GM12878 (cell line): ENCODE measurements at regions not wholly inside any gene's neighbourhood (a gene's known extent, or its start where the extent isn't known, plus 50 kb on each side); places are given as distances from the start of the nearest gene placed in this dataset.

Experiments
- ATAC-seq: fragments of 200-7000 bp; cut with Tn5 transposase; 3 replicates; pipeline ENCODE4 v1.9.1; 2020; ENCODE audit warnings: mild to moderate bottlenecking, moderate library complexity
- BruUV-seq: library from RNA; stranded (reverse); fragments of 400-500 nt; replicated peaks from 2 replicates; lab custom pipeline; 2021; lab: Mats Ljungman, UMichigan
- CTCF ChIA-PET: fragments of 300-600 bp; sonication (Branson Sonifier 250); formaldehyde crosslinking; extraction: SDS; loops from one replicate; lab custom pipeline; 2021; ENCODE audit warnings: inconsistent platforms; lab: Yijun Ruan, JAX
- POLR2A ChIA-PET: fragments of 350-600 bp; formaldehyde crosslinking; extraction: SDS; loops from one replicate; lab custom pipeline; 2021; ENCODE audit warnings: inconsistent platforms; lab: Charles Lee
- RAD21 ChIA-PET: fragments of 300-600 bp; sonication (Branson Sonifier 250); formaldehyde crosslinking; loops from one replicate; lab custom pipeline; 2023; ENCODE audit warnings: antibody characterized with exemption; ENCODE audit not compliant: unreplicated experiment; lab: Charles Lee
- SMC1A ChIA-PET: fragments of 300-600 bp; sonication (Branson Sonifier 250); formaldehyde crosslinking; loops from one replicate; lab custom pipeline; 2023; ENCODE audit not compliant: unreplicated experiment, uncharacterized antibody; lab: Charles Lee
- DNase-seq: peaks from one replicate; pipeline ENCODE4 v3.0.0-alpha.2; 2011; ENCODE audit warnings: low read depth, low spot score
- FAIRE-seq: peaks from 3 replicates; lab custom pipeline; 2011; peaks lifted over from hg19 to GRCh38; lab: Jason Lieb, UNC
- H2AFZ ChIP-seq: 2 replicates; pipeline ENCODE4 v1.6.0; 2011; ENCODE audit warnings: low read depth, low read length, control low read depth; ENCODE audit not compliant: control insufficient read depth
- H3K27ac ChIP-seq: 2 replicates; pipeline ENCODE4 v1.5.1; 2011; ENCODE audit warnings: control low read depth; ENCODE audit not compliant: control insufficient read depth, insufficient read depth
- H3K27me3 ChIP-seq, 2 experiments: replicated peaks in 1 of 2; 2 replicates each; pipeline versions ENCODE4 v1.6.0 to v1.6.1; 2011; ENCODE audit warnings: low read length in 1 of 2; ENCODE audit not compliant: control insufficient read depth in 2 of 2, insufficient read depth in 2 of 2
- H3K36me3 ChIP-seq, 2 experiments: 2 replicates each; pipeline ENCODE4 v1.5.1; 2011; ENCODE audit warnings: low read length in 1 of 2; ENCODE audit not compliant: control insufficient read depth in 2 of 2, insufficient read depth in 2 of 2
- H3K4me1 ChIP-seq: 2 replicates; pipeline ENCODE4 v1.6.1; 2011; ENCODE audit warnings: mild to moderate bottlenecking, low read length, moderate library complexity, mixed read lengths; ENCODE audit not compliant: control insufficient read depth, insufficient read depth
- H3K4me2 ChIP-seq: 2 replicates; pipeline ENCODE4 v1.6.0; 2011; ENCODE audit warnings: control low read depth; ENCODE audit not compliant: control insufficient read depth, insufficient read depth
- H3K4me3 ChIP-seq: fragments of 200-600 bp; sonication (generic); 2 replicates; pipeline ENCODE4 v1.5.1; 2016
- H3K79me2 ChIP-seq: 2 replicates; pipeline ENCODE4 v1.6.0; 2011; ENCODE audit warnings: low read length; ENCODE audit not compliant: control insufficient read depth, insufficient read depth
- H3K9ac ChIP-seq: 2 replicates; pipeline ENCODE4 v1.8.0; 2011; ENCODE audit warnings: low read length, control low read depth, mixed read lengths; ENCODE audit not compliant: control insufficient read depth, insufficient read depth
- H3K9me3 ChIP-seq: replicated peaks from 3 replicates; pipeline ENCODE4 v1.5.1; 2011; ENCODE audit warnings: mild to moderate bottlenecking, low read length; ENCODE audit not compliant: control insufficient read depth, insufficient read depth
- H4K20me1 ChIP-seq: 2 replicates; pipeline ENCODE4 v1.6.0; 2011; ENCODE audit not compliant: control insufficient read depth, insufficient read depth
- ASH2L ChIP-seq: fragments of 300-600, 200-600 bp; sonication (generic); IDR thresholded peaks from 2 replicates; pipeline ENCODE4 v1.6.1; 2017; ENCODE audit warnings: low read depth, mild to moderate bottlenecking, borderline replicate concordance
- BMI1 ChIP-seq: fragments of 450-650 bp; IDR thresholded peaks from 2 replicates; pipeline ENCODE4 v1.6.1; 2016; ENCODE audit warnings: mild to moderate bottlenecking, moderate library complexity, borderline replicate concordance
- CBX3 ChIP-seq: fragments of 200-600 bp; sonication (generic); IDR thresholded peaks from 2 replicates; pipeline ENCODE4 v1.6.1; 2016; ENCODE audit warnings: low read depth, borderline replicate concordance
- CREM ChIP-seq: IDR thresholded peaks from 2 replicates; pipeline ENCODE4 v1.6.1; 2014; ENCODE audit warnings: antibody characterized with exemption, low read depth
- EED ChIP-seq: sonication (generic); IDR thresholded peaks from 2 replicates; pipeline ENCODE4 v1.6.1; 2016; ENCODE audit warnings: antibody characterized with exemption, low read depth
- ELK1 ChIP-seq: IDR thresholded peaks from 2 replicates; pipeline ENCODE4 v1.6.1; 2012; ENCODE audit warnings: low read depth, low read length, improper control_type of control experiment
- GATAD2B ChIP-seq: fragments of 450-650 bp; conservative IDR thresholded peaks from 2 replicates; pipeline ENCODE4 v1.6.1; 2017; ENCODE audit warnings: low read depth, mild to moderate bottlenecking, moderate library complexity
- HDGF ChIP-seq: fragments of 450-650 bp; IDR thresholded peaks from 2 replicates; pipeline ENCODE4 v1.6.1; 2016; ENCODE audit warnings: antibody characterized with exemption
- KDM1A ChIP-seq: fragments of 200-600 bp; sonication (generic); IDR thresholded peaks from 2 replicates; pipeline ENCODE4 v1.6.1; 2016; ENCODE audit warnings: borderline replicate concordance
- MAX ChIP-seq: IDR thresholded peaks from 2 replicates; pipeline ENCODE4 v1.6.1; 2012; ENCODE audit warnings: low read depth, low read length, improper control_type of control experiment
- MTA2 ChIP-seq: fragments of 450-650 bp; IDR thresholded peaks from 2 replicates; pipeline ENCODE4 v1.6.1; 2016; ENCODE audit warnings: low read depth, mild to moderate bottlenecking, moderate library complexity
- MYC ChIP-seq: IDR thresholded peaks from 2 replicates; pipeline ENCODE4 v1.6.1; 2011; ENCODE audit warnings: mild to moderate bottlenecking, low read length, moderate library complexity, inconsistent platforms; ENCODE audit not compliant: insufficient read depth, insufficient replicate concordance, insufficient read length, severe bottlenecking
- NFYA ChIP-seq: IDR thresholded peaks from 2 replicates; pipeline ENCODE4 v1.6.1; 2011; ENCODE audit warnings: low read depth, mild to moderate bottlenecking, low read length, improper control_type of control experiment, borderline replicate concordance
- NR2C1 ChIP-seq: fragments of 450-650 bp; IDR thresholded peaks from 2 replicates; pipeline ENCODE4 v1.6.1; 2017; ENCODE audit warnings: antibody characterized with exemption, mild to moderate bottlenecking, moderate library complexity
- RBBP5 ChIP-seq: fragments of 200-600 bp; sonication (generic); conservative IDR thresholded peaks from 2 replicates; pipeline ENCODE4 v1.6.1; 2016
- RUNX3 ChIP-seq: IDR thresholded peaks from 2 replicates; pipeline ENCODE4 v1.6.1; 2012; ENCODE audit warnings: low read length, inconsistent platforms
- SIN3A ChIP-seq: IDR thresholded peaks from 2 replicates; pipeline ENCODE4 v1.6.1; 2012; ENCODE audit warnings: low read depth, low read length, improper control_type of control experiment
- SKIL ChIP-seq: fragments of 450-650 bp; IDR thresholded peaks from 2 replicates; pipeline ENCODE4 v1.6.1; 2017; ENCODE audit warnings: mild to moderate bottlenecking, low read depth, inconsistent platforms; ENCODE audit not compliant: poor library complexity, severe bottlenecking
- SPI1 ChIP-seq: IDR thresholded peaks from 2 replicates; pipeline ENCODE4 v1.6.1; 2011; ENCODE audit warnings: low read depth, mild to moderate bottlenecking, low read length, moderate library complexity, borderline replicate concordance; ENCODE audit not compliant: insufficient read depth
- STAT3 ChIP-seq: IDR thresholded peaks from 2 replicates; pipeline ENCODE4 v1.6.1; 2011; ENCODE audit warnings: low read depth, low read length, improper control_type of control experiment
- TBL1XR1 ChIP-seq: IDR thresholded peaks from 2 replicates; pipeline ENCODE4 v1.6.1; 2012; ENCODE audit warnings: low read depth, low read length, improper control_type of control experiment
- TCF12 ChIP-seq: IDR thresholded peaks from 2 replicates; pipeline ENCODE4 v1.6.1; 2011; ENCODE audit warnings: low read depth, mild to moderate bottlenecking, low read length
- ZBED1 ChIP-seq: IDR thresholded peaks from 2 replicates; pipeline ENCODE4 v1.6.1; 2016; ENCODE audit warnings: borderline replicate concordance
- ZNF274 ChIP-seq: IDR thresholded peaks from one replicate; pipeline ENCODE4 v1.8.0; 2011; ENCODE audit not compliant: insufficient read length, insufficient read depth
- WGBS: methylation state at CpG from one replicate; pipeline ENCODE4 v1.1.6; 2016; ENCODE audit warnings: low lambda C conversion rate; ENCODE audit not compliant: insufficient replicate concordance, insufficient coverage; ENCODE audit errors: missing lambda C conversion rate; 5-methylcytosine and 5-hydroxymethylcytosine counted together
- in situ Hi-C: fragments of 300-500 bp; cut with MboI; formaldehyde crosslinking; loops from 9 replicates; pipeline ENCODE4 v1.14.3; 2018; ENCODE audit warnings: mixed read lengths
- intact Hi-C: fragments of 100-400 bp; cut with micrococcal nuclease; formaldehyde crosslinking; loops from one replicate; pipeline ENCODE4 v1.14.2; 2022; ENCODE audit not compliant: unreplicated experiment

- no peak for TF ChIP-seq ELK1
- no peak for TF ChIP-seq BMI1
- no peak for TF ChIP-seq GATAD2B
- TF ChIP-seq TCF12 = no peak
- no peak for TF ChIP-seq TBL1XR1
- no peak for TF ChIP-seq MTA2
- TF ChIP-seq RUNX3 = peak; percentile 84
- TF ChIP-seq NFYA = no peak
- TF ChIP-seq SPI1 = peak; percentile 28; the same call in 1 of the 2 replicates
- TF ChIP-seq RBBP5 = no peak
- TF ChIP-seq SIN3A = no peak
- TF ChIP-seq EED = no peak
- no peak for TF ChIP-seq CBX3
- no peak for TF ChIP-seq ZBED1
These were observed 160.4 kb upstream of the SGCG start (continued) for GRCh38 chr13:23020246-23020843.

GRCh38 chr13:23021906-23022305 lies 158.9 kb upstream of the SGCG start:
- H3K9ac ChIP-seq = no peak overlapping the region
- H2AFZ ChIP-seq = no peak overlapping the region
- no peak for ATAC-seq
- H3K79me2 ChIP-seq = no peaks in the 10 kb centered on the region
- no peak overlapping the region for H3K4me3 ChIP-seq
- intact Hi-C loops (loop anchor here (10.0 kb wide), 2 partner anchors 303 to 1397 kb away; no protein-coding TSS in a partner anchor), in situ Hi-C loops (no loop called here)
- H3K36me3 ChIP-seq = no peaks in the 10 kb centered on the region
- 43% methylated on average over 5 of the region's 5 CpGs for WGBS
- POLR2A ChIA-PET = no interaction called here
- FAIRE-seq = no peak
- SMC1A ChIA-PET = interaction anchor here (1.1 to 1.7 kb wide), 2 partner anchors 219 to 221 kb away, joined by 3 to 8 read pairs; no protein-coding TSS in a partner anchor
- no TSS peak for BruUV-seq
- H3K4me2 ChIP-seq = no peak overlapping the region
- H4K20me1 ChIP-seq = no peaks in the 10 kb centered on the region
- H3K9me3 ChIP-seq = no peaks in the 10 kb centered on the region
- no peak overlapping the region for H3K27ac ChIP-seq
- RAD21 ChIA-PET = interaction anchor here (2.0 kb wide), 1 partner anchor 220 kb away, joined by 84 read pairs; no protein-coding TSS in a partner anchor
- no peak for DNase-seq
- H3K27me3 ChIP-seq = no peaks in the 10 kb centered on the region
- CTCF ChIA-PET = interaction anchor here (3.4 kb wide), 1 partner anchor 218 kb away, joined by 108 read pairs; no protein-coding TSS in a partner anchor
- H3K4me1 ChIP-seq = no peaks in the 10 kb centered on the region
- no peak for TF ChIP-seq HDGF
- TF ChIP-seq NR2C1 = no peak
- no peak for TF ChIP-seq MYC
- TF ChIP-seq ASH2L = no peak
- no peak for TF ChIP-seq STAT3
- no peak for TF ChIP-seq ZNF274
- no peak for TF ChIP-seq MAX
- no peak for TF ChIP-seq SKIL
- no peak for TF ChIP-seq KDM1A
- TF ChIP-seq CREM = no peak
